ENCODE measurements at regions not wholly inside any gene's neighbourhood (a gene's known extent, or its start where the extent isn't known, plus 50 kb on each side); places are given as distances from the start of the nearest gene placed in this dataset.
A peak's percentile ranks its signal among the peaks of the same experiment; 100 is the strongest.

DNA sequence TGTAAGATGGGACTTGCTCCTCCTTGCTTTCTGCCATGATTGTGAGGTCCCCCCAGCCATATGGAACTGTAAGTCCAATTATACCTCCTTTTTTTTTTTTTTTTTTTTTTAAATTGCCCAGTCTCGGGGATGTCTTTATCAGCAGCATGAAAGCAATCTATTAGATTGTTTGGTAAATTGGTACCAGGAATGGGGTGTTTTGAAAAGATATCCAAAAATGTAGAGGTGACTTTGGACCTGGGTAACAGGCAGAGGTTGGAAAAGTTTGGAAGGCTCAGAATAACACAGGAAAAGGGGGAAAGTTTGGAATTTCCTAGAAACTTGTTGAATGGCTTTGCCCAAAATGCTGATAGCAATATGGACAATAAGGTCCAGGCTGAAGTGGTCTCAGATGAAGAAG lies 545.8 kb upstream of the ALCAM start:
- TF ChIP-seq, protein P1, sequence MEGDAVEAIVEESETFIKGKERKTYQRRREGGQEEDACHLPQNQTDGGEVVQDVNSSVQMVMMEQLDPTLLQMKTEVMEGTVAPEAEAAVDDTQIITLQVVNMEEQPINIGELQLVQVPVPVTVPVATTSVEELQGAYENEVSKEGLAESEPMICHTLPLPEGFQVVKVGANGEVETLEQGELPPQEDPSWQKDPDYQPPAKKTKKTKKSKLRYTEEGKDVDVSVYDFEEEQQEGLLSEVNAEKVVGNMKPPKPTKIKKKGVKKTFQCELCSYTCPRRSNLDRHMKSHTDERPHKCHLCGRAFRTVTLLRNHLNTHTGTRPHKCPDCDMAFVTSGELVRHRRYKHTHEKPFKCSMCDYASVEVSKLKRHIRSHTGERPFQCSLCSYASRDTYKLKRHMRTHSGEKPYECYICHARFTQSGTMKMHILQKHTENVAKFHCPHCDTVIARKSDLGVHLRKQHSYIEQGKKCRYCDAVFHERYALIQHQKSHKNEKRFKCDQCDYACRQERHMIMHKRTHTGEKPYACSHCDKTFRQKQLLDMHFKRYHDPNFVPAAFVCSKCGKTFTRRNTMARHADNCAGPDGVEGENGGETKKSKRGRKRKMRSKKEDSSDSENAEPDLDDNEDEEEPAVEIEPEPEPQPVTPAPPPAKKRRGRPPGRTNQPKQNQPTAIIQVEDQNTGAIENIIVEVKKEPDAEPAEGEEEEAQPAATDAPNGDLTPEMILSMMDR (IDR thresholded peaks at IDR 0.05): no peak
- Histone ChIP-seq H3K27ac (no peak overlapping the region), H3K36me3 (no peaks in the 10 kb centered on the region), H3K4me1 (ENCODE audit: control insufficient read depth in 1 of 2, low read depth in 2 of 2) (no peaks in the 10 kb centered on the region), H3K4me3 (no peak overlapping the region), H3K9me3 (peaks cover 4% of the 10 kb centered on the region), H3K27me3 (replicated peaks; ENCODE audit: insufficient read depth) (no peaks in the 10 kb centered on the region)
- no peak for DNase-seq (ENCODE audit: low spot score)
- no peak for ATAC-seq (ENCODE audit: insufficient number of reproducible peaks, low FRiP score, low read depth)

DNA sequence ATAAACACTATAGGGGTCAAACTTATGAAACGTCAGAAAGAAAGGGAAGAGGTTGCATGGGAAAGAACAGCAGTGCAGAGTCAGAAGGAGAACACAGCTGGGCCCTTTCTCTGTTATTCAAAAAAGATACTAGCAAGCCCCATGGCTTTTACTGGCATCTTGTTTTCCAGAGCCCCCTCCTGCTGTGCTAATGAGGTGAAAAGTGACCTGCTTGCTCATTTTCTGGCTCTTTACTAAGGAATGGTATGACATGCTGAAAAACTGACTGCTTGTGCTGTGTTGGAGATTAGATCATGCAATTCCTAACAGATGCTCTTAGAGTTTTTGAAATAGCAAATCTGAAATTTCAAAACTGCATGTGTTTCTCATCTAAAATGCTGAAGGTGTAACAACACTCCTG lies 541.6 kb upstream of the ALCAM start:
- no peak overlapping the region for H3K4me3 ChIP-seq
- TF ChIP-seq, protein P1 (IDR thresholded peaks at IDR 0.05): no peak
- no peaks in the 10 kb centered on the region for H3K4me1 ChIP-seq (ENCODE audit: control insufficient read depth in 1 of 2, low read depth in 2 of 2)
- H3K27me3 ChIP-seq (replicated peaks; ENCODE audit: insufficient read depth): no peaks in the 10 kb centered on the region
- DNase-seq (ENCODE audit: low spot score) (no peak), ATAC-seq (ENCODE audit: insufficient number of reproducible peaks, low FRiP score, low read depth) (no peak)
- H3K36me3 ChIP-seq: no peaks in the 10 kb centered on the region
- no peak overlapping the region for H3K27ac ChIP-seq
- peaks cover 4% of the 10 kb centered on the region for H3K9me3 ChIP-seq

DNA sequence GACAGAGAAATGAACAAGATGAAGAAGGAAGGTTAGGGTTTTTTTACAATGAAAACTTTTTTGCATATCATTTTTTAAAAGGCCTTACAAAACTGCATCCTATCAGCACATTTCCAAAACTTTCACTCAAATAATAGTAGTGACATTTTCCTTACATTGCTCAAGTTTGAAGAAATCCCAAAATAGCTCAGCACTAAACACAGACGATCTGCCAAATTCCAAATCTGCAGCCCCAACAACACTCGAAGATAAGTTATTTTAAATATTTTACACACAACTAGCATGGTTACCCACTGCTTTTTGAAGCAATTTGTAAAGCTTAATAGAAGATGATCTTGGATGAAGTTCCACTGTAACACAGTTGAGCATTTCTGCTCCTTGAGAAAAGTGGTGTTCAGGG lies 535.6 kb upstream of the ALCAM start:
- Histone ChIP-seq H3K27me3 (replicated peaks; ENCODE audit: insufficient read depth) (no peaks in the 10 kb centered on the region), H3K9me3 (no peaks in the 10 kb centered on the region), H3K4me1 (ENCODE audit: control insufficient read depth in 1 of 2, low read depth in 2 of 2) (peaks cover 0 to 12% of the 10 kb centered on the region in 2 donors), H3K4me3 (no peak overlapping the region), H3K27ac (peak overlapping the region in 1 of 2 donors; percentile 3), H3K36me3 (no peaks in the 10 kb centered on the region)
- TF ChIP-seq, protein P1 (IDR thresholded peaks at IDR 0.05): no peak
- no peak for DNase-seq (ENCODE audit: low spot score)
- ATAC-seq (ENCODE audit: insufficient number of reproducible peaks, low FRiP score, low read depth): no peak

DNA sequence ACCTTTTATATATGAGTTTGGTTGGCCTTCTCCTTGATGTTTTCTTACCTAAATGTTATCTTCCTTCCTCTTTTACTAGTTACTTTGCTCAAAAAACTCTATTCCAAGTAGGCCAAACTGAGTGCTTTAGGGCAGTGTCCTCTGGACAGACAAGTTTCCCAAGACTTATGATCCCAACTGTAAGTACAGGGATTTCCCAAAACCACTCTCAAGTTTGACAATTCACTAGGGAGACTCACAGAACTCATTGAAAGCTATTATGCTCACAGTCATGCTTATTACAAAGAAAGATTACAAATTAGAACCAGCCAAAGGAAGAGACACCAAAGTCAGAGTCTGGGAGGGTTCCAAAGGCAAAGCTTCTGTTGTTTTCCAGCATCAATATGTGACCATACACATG lies 534.2 kb upstream of the ALCAM start:
- no peak for ATAC-seq (ENCODE audit: insufficient number of reproducible peaks, low FRiP score, low read depth)
- H3K4me3 ChIP-seq: no peak overlapping the region

DNA sequence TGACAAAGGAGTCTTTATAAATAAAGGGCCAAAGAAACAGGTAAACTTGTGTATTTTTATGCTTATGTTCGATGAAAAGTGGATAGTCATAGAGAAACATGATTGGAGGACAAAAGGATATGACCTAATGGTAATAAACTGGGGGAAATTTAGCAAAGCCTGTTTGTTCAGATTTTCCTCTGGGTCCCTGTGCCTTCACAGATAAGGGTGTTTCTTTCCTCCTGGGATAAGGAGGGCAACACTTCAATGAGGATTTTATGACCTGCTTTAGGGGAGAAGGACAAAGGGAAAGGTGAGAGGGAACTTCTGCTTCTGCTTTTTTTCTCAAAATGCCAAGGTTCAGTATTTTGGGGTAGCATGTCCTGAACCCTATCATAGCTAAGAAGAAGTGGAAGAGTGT lies 531.3 kb upstream of the ALCAM start:
- H3K36me3 ChIP-seq: no peaks in the 10 kb centered on the region
- no peak overlapping the region for H3K27ac ChIP-seq
- peaks cover 0 to 12% of the 10 kb centered on the region in 2 donors for H3K4me1 ChIP-seq (ENCODE audit: control insufficient read depth in 1 of 2, low read depth in 2 of 2)
- DNase-seq (ENCODE audit: low spot score) (no peak), ATAC-seq (ENCODE audit: insufficient number of reproducible peaks, low FRiP score, low read depth) (no peak)
- H3K4me3 ChIP-seq: no peak overlapping the region
- no peaks in the 10 kb centered on the region for H3K27me3 ChIP-seq (replicated peaks; ENCODE audit: insufficient read depth)
- TF ChIP-seq, protein P1 (IDR thresholded peaks at IDR 0.05): no peak
- H3K9me3 ChIP-seq: no peaks in the 10 kb centered on the region

More for the DNA sequence above, 534.2 kb upstream of the ALCAM start:
- H3K9me3 ChIP-seq: no peaks in the 10 kb centered on the region
- TF ChIP-seq, protein P1 (IDR thresholded peaks at IDR 0.05): no peak
- H3K27ac ChIP-seq: no peak overlapping the region
- no peak for DNase-seq (ENCODE audit: low spot score)
- H3K36me3 ChIP-seq: no peaks in the 10 kb centered on the region
- H3K27me3 ChIP-seq (replicated peaks; ENCODE audit: insufficient read depth): no peaks in the 10 kb centered on the region
- H3K4me1 ChIP-seq (ENCODE audit: control insufficient read depth in 1 of 2, low read depth in 2 of 2): peaks cover 0 to 12% of the 10 kb centered on the region in 2 donors

Measured in thoracic aorta (tissue), 2 donors.